ENCODE measurements at regions not wholly inside any gene's neighbourhood (a gene's known extent, or its start where the extent isn't known, plus 50 kb on each side); places are given as distances from the start of the nearest gene placed in this dataset.

GRCh38 chr4:176393306-176394013 is 73.7 kb downstream of the SPCS3 start:
- TF ChIP-seq, protein P1, sequence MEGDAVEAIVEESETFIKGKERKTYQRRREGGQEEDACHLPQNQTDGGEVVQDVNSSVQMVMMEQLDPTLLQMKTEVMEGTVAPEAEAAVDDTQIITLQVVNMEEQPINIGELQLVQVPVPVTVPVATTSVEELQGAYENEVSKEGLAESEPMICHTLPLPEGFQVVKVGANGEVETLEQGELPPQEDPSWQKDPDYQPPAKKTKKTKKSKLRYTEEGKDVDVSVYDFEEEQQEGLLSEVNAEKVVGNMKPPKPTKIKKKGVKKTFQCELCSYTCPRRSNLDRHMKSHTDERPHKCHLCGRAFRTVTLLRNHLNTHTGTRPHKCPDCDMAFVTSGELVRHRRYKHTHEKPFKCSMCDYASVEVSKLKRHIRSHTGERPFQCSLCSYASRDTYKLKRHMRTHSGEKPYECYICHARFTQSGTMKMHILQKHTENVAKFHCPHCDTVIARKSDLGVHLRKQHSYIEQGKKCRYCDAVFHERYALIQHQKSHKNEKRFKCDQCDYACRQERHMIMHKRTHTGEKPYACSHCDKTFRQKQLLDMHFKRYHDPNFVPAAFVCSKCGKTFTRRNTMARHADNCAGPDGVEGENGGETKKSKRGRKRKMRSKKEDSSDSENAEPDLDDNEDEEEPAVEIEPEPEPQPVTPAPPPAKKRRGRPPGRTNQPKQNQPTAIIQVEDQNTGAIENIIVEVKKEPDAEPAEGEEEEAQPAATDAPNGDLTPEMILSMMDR (conservative IDR thresholded peaks at IDR 0.05), result no peak
- no peak for TF ChIP-seq EZH2 (IDR thresholded peaks at IDR 0.05; ENCODE audit: low read depth)
